ENCODE measurements at regions not wholly inside any gene's neighbourhood (a gene's known extent, or its start where the extent isn't known, plus 50 kb on each side); places are given as distances from the start of the nearest gene placed in this dataset.

GRCh38 chr10:3310016-3310784 is 137.6 kb upstream of the PITRM1 start:
- H3K4me3 ChIP-seq (ENCODE audit: low read depth, low read length) = no peak overlapping the region
- TF ChIP-seq CTCF (IDR thresholded peaks at IDR 0.05; ENCODE audit: low read depth, low read length) (no peak), MYC (IDR thresholded peaks at IDR 0.05; ENCODE audit: low read depth, low read length) (no peak), POLR2A (IDR thresholded peaks at IDR 0.05; ENCODE audit: extremely low read depth, insufficient read length) (no peak), MAX (IDR thresholded peaks at IDR 0.05; ENCODE audit: low read depth, low read length) (no peak)
- DNase-seq (ENCODE audit: low read depth) = no peak

- TF ChIP-seq POLR2A (IDR thresholded peaks at IDR 0.05; ENCODE audit: extremely low read depth, insufficient read length) (no peak), CTCF (IDR thresholded peaks at IDR 0.05; ENCODE audit: low read depth, low read length) (no peak), MYC (IDR thresholded peaks at IDR 0.05; ENCODE audit: low read depth, low read length) (no peak), MAX (IDR thresholded peaks at IDR 0.05; ENCODE audit: low read depth, low read length) (no peak)
- DNase-seq (ENCODE audit: low read depth) = no peak
- no peak overlapping the region for H3K4me3 ChIP-seq (ENCODE audit: low read depth, low read length)
These were observed 133.5 kb upstream of the PITRM1 start for GRCh38 chr10:3306050-3306449.

- H3K4me3 ChIP-seq (ENCODE audit: low read depth, low read length) = no peak overlapping the region
- no peak for DNase-seq (ENCODE audit: low read depth)
- no peak for TF ChIP-seq POLR2A (IDR thresholded peaks at IDR 0.05; ENCODE audit: extremely low read depth, insufficient read length)
- no peak for TF ChIP-seq CTCF (IDR thresholded peaks at IDR 0.05; ENCODE audit: low read depth, low read length)
- TF ChIP-seq MAX (IDR thresholded peaks at IDR 0.05; ENCODE audit: low read depth, low read length) = no peak
- TF ChIP-seq MYC (IDR thresholded peaks at IDR 0.05; ENCODE audit: low read depth, low read length) = no peak
These were observed 123.1 kb upstream of the PITRM1 start for GRCh38 chr10:3295582-3296151.

GRCh38 chr10:3294919-3295581 is 122.5 kb upstream of the PITRM1 start:
- TF ChIP-seq MAX (IDR thresholded peaks at IDR 0.05; ENCODE audit: low read depth, low read length) = no peak
- TF ChIP-seq POLR2A (IDR thresholded peaks at IDR 0.05; ENCODE audit: extremely low read depth, insufficient read length) = no peak
- no peak for TF ChIP-seq MYC (IDR thresholded peaks at IDR 0.05; ENCODE audit: low read depth, low read length)
- no peak for TF ChIP-seq CTCF (IDR thresholded peaks at IDR 0.05; ENCODE audit: low read depth, low read length)
- no peak for DNase-seq (ENCODE audit: low read depth)
- H3K4me3 ChIP-seq (ENCODE audit: low read depth, low read length) = no peak overlapping the region

GRCh38 chr10:3293581-3294431 is 121.2 kb upstream of the PITRM1 start:
- no peak for DNase-seq (ENCODE audit: low read depth)
- TF ChIP-seq MAX (IDR thresholded peaks at IDR 0.05; ENCODE audit: low read depth, low read length) = no peak
- TF ChIP-seq POLR2A (IDR thresholded peaks at IDR 0.05; ENCODE audit: extremely low read depth, insufficient read length) = no peak
- TF ChIP-seq MYC (IDR thresholded peaks at IDR 0.05; ENCODE audit: low read depth, low read length) = no peak
- H3K4me3 ChIP-seq (ENCODE audit: low read depth, low read length) = no peak overlapping the region
